Lung (tissue), 11 donors: ENCODE measurements at regions not wholly inside any gene's neighbourhood (a gene's known extent, or its start where the extent isn't known, plus 50 kb on each side); places are given as distances from the start of the nearest gene placed in this dataset.
A peak's percentile ranks its signal among the peaks of the same experiment; 100 is the strongest.

Experiments used
- ATAC-seq: fragments of 200-7000 bp; cut with Tn5 transposase; one replicate; pipeline ENCODE4 v1.9.1; 2020; ENCODE audit warnings: moderate number of reproducible peaks; ENCODE audit not compliant: insufficient read depth, low FRiP score
- DNase-seq, 3 donors: peaks; one replicate each; pipeline ENCODE4 v3.0.0-alpha.2; 2013 to 2017
- H3K27ac ChIP-seq, 2 donors: one replicate each; pipeline ENCODE4 v1.5.1; 2013; ENCODE audit warnings: mild to moderate bottlenecking in 2 of 2, moderate library complexity in 2 of 2, control low read depth in 1 of 2, inconsistent platforms in 1 of 2, low read depth in 1 of 2, low read length in 1 of 2
- H3K27me3 ChIP-seq, 3 donors: one replicate each; pipeline ENCODE4 v1.5.1; 2013; ENCODE audit warnings: low read length in 2 of 3; ENCODE audit not compliant: control insufficient read depth in 3 of 3, insufficient read depth in 3 of 3
- H3K36me3 ChIP-seq, 4 donors: one replicate each; pipeline ENCODE4 v1.5.1; 2013; ENCODE audit warnings: low read length in 4 of 4, mild to moderate bottlenecking in 1 of 4, moderate library complexity in 1 of 4; ENCODE audit not compliant: control insufficient read depth in 4 of 4, insufficient read depth in 4 of 4
- H3K4me1 ChIP-seq, 5 donors: one replicate each; pipeline ENCODE4 v1.5.1; 2013; ENCODE audit warnings: low read length in 5 of 5, mild to moderate bottlenecking in 2 of 5, moderate library complexity in 1 of 5; ENCODE audit not compliant: control insufficient read depth in 5 of 5, insufficient read depth in 5 of 5
- H3K4me3 ChIP-seq: one replicate; pipeline ENCODE4 v1.5.1; 2013; ENCODE audit warnings: mild to moderate bottlenecking, control low read depth, moderate library complexity
- H3K9ac ChIP-seq, 2 donors: one replicate each; pipeline ENCODE4 v1.5.1; 2013; ENCODE audit warnings: low read length in 2 of 2, control low read depth in 1 of 2; ENCODE audit not compliant: insufficient read depth in 1 of 2
- H3K9me3 ChIP-seq, 4 donors: one replicate each; pipeline ENCODE4 v1.5.1; 2013; ENCODE audit warnings: low read length in 3 of 4, mild to moderate bottlenecking in 1 of 4, moderate library complexity in 1 of 4; ENCODE audit not compliant: control insufficient read depth in 4 of 4, insufficient read depth in 3 of 4
- WGBS, 2 donors: extraction: QIAGEN DNeasy Blood & Tissue Kit; methylation state at CpG; one replicate each; pipeline ENCODE4 v1.1.7; 2013; 5-methylcytosine and 5-hydroxymethylcytosine counted together
- TF ChIP-seq, protein P1 (sequence below): IDR thresholded peaks from 2 replicates; pipeline ENCODE4 v1.5.1; 2012; ENCODE audit warnings: mild to moderate bottlenecking; ENCODE audit errors: control extremely low read depth, extremely low read depth
- donor health status: control.
- donor health status: control.
- donor health status: Bipolar disorder and iron deficiency.
- donor health status: healthy.
- donor health status: DM: yes; HTN: yes; CAD: no.

DNA sequence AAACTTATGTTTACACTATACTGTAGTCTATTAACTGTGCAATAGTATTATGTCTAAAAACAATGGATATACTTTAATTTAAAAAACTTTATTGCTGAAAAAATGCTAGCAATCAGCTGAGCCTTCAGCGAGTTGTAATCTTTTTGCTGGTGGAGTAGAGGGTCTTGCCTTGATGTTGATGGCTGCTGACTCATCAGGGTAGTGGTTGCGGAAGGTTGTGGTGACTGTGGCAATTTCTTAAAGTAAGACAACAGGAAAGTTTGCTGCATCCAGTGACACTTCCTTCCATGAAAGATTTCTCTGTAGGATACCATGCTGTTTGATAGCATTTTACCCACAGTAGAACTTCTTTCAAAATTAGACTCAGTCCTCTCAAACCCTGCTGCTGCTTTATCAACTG is 234.7 kb upstream of the CSF3R start:
- Histone ChIP-seq H3K36me3 (no peaks in the 10 kb centered on the region), H3K27me3 (peaks cover 0 to 10% (median 5%) of the 10 kb centered on the region in 3 donors), H3K9me3 (no peaks in the 10 kb centered on the region), H3K27ac (no peak overlapping the region), H3K4me3 (no peak overlapping the region), H3K9ac (no peak overlapping the region), H3K4me1 (no peaks in the 10 kb centered on the region)
- WGBS, 2 donors, result 44 to 69% methylated on average over 2 of the region's 2 CpGs
- ATAC-seq (no peak), DNase-seq (no peak)
- TF ChIP-seq, protein P1, sequence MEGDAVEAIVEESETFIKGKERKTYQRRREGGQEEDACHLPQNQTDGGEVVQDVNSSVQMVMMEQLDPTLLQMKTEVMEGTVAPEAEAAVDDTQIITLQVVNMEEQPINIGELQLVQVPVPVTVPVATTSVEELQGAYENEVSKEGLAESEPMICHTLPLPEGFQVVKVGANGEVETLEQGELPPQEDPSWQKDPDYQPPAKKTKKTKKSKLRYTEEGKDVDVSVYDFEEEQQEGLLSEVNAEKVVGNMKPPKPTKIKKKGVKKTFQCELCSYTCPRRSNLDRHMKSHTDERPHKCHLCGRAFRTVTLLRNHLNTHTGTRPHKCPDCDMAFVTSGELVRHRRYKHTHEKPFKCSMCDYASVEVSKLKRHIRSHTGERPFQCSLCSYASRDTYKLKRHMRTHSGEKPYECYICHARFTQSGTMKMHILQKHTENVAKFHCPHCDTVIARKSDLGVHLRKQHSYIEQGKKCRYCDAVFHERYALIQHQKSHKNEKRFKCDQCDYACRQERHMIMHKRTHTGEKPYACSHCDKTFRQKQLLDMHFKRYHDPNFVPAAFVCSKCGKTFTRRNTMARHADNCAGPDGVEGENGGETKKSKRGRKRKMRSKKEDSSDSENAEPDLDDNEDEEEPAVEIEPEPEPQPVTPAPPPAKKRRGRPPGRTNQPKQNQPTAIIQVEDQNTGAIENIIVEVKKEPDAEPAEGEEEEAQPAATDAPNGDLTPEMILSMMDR, result no peak

DNA sequence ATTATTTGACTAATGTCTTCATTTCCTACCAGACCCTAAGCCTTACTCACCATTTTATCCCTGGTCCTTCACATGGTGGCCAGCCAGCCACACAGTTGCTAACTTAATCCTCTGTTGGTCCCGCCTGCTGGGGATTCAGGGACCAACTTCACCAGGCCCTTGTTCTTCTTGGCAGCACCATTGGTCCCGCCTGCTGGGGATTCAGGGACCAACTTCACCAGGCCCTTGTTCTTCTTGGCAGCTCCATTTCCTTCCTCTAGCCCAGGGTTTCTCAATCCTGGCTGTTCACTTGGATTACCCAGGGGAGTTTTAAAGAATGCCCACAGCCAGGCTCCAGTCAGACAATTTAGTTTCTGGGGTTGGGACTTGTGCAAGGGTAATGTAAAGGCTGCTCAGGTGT is 233.1 kb upstream of the CSF3R start:
- Histone ChIP-seq H3K9me3 (no peaks in the 10 kb centered on the region), H3K4me1 (no peaks in the 10 kb centered on the region), H3K4me3 (no peak overlapping the region), H3K27ac (no peak overlapping the region), H3K36me3 (no peaks in the 10 kb centered on the region), H3K27me3 (peaks cover 0 to 11% (median 9%) of the 10 kb centered on the region in 3 donors), H3K9ac (no peak overlapping the region)
- ATAC-seq (no peak), DNase-seq (no peak)
- 85 to 93% methylated on average over 2 of the region's 2 CpGs for WGBS, 2 donors
- TF ChIP-seq, protein P1, result no peak

DNA sequence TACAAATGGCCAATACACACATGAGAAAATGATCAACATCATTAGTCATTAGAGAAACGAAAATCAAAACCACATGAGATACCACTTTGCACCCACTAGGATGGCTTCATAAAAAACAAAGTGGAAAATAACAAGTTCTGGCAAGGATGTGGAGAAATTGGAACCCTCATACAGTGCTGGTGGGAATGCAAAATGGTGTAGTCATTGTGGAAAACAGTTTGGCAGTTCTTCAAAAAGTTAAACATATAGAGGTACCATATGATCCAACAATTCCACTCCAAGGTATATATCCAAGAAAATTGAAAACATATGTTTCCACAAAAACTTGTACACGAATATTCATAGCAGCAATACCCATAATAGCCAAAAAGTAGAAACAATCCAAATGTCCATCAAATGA is 231.6 kb upstream of the CSF3R start:
- DNase-seq, result no peak
- peaks cover 0 to 16% (median 9%) of the 10 kb centered on the region in 3 donors for H3K27me3 ChIP-seq

DNA sequence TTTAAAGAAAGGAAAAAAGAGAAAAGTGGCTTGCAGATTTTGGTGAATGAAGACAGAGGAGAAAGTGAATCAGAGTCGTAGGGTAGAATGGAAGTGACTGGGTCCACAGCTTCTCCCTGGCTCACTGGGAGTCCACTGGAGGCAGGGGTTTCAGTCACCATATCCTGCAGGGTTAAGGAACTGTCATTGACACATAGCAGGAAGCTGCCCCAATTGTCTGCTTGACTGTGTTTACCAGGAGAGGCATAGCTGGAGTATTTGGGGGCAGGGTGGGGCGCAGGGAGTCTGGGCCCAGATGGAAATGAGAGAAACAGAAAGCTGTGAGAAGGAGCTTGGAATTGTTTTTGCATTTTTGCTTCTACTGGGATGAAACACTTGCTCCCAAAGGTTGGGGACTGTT is 228.8 kb upstream of the CSF3R start:
- Histone ChIP-seq H3K4me3 (no peak overlapping the region), H3K4me1 (no peaks in the 10 kb centered on the region), H3K36me3 (no peaks in the 10 kb centered on the region), H3K27ac (no peak overlapping the region), H3K9ac (no peak overlapping the region), H3K27me3 (peaks cover 0 to 20% (median 12%) of the 10 kb centered on the region in 3 donors), H3K9me3 (no peaks in the 10 kb centered on the region)
- peak in 1 of 3 donors; percentile 8 for DNase-seq
- ATAC-seq, result no peak
- 25 to 28% methylated on average over 2 of the region's 2 CpGs for WGBS, 2 donors
- TF ChIP-seq, protein P1, result no peak

More for the DNA sequence above, 231.6 kb upstream of the CSF3R start:
- H3K9ac ChIP-seq, result no peak overlapping the region
- TF ChIP-seq, protein P1, result no peak
- H3K4me1 ChIP-seq, result no peaks in the 10 kb centered on the region
- no peak overlapping the region for H3K4me3 ChIP-seq
- H3K27ac ChIP-seq, result no peak overlapping the region
- no peaks in the 10 kb centered on the region for H3K36me3 ChIP-seq
- H3K9me3 ChIP-seq, result no peaks in the 10 kb centered on the region
- WGBS, 2 donors, result 67 to 85% methylated on average over 2 of the region's 2 CpGs
- ATAC-seq, result no peak
